ENCODE measurements at regions not wholly inside any gene's neighbourhood (a gene's known extent, or its start where the extent isn't known, plus 50 kb on each side); places are given as distances from the start of the nearest gene placed in this dataset.
A peak's percentile ranks its signal among the peaks of the same experiment; 100 is the strongest.

DNA sequence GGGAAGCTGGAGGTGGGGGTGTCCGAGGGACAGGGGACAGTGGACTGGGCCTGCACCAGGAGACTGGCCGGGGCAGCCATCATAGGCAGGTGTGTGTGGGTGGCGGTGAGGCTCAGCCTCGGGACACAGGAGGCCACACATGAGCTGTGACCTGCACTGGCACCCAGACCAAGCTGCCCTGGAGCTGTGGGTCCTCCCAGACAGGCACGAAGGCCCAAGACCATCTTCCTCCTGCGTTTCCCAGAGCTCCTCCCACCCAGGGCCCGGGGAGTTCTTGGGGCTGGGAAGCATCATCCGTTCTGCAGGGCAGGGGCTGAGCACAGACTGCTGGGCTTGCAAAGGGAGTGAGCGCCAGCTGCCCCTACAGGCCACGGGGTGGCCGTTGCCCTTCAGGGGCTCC is 87.4 kb downstream of the PDGFA start:
- ATAC-seq (no peak), DNase-seq (no peak)
- H3K9me3 ChIP-seq = no peaks in the 10 kb centered on the region
- H3K36me3 ChIP-seq = no peaks in the 10 kb centered on the region
- TF ChIP-seq, protein P1, sequence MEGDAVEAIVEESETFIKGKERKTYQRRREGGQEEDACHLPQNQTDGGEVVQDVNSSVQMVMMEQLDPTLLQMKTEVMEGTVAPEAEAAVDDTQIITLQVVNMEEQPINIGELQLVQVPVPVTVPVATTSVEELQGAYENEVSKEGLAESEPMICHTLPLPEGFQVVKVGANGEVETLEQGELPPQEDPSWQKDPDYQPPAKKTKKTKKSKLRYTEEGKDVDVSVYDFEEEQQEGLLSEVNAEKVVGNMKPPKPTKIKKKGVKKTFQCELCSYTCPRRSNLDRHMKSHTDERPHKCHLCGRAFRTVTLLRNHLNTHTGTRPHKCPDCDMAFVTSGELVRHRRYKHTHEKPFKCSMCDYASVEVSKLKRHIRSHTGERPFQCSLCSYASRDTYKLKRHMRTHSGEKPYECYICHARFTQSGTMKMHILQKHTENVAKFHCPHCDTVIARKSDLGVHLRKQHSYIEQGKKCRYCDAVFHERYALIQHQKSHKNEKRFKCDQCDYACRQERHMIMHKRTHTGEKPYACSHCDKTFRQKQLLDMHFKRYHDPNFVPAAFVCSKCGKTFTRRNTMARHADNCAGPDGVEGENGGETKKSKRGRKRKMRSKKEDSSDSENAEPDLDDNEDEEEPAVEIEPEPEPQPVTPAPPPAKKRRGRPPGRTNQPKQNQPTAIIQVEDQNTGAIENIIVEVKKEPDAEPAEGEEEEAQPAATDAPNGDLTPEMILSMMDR (IDR thresholded peaks at IDR 0.05) = no peak
- no peak for TF ChIP-seq POLR2A (IDR thresholded peaks at IDR 0.05)
- intact Hi-C loops (cut with DNase I) = no loop called here
- no peak overlapping the region for H3K4me3 ChIP-seq
- H3K27me3 ChIP-seq = peaks cover 0 to 15% (median 0%) of the 10 kb centered on the region in 9 donors
- peak overlapping the region in 1 of 12 donors; percentile 0 for H3K27ac ChIP-seq
- WGBS, 4 donors = 84 to 95% (median 86%) methylated on average over 5 to 11 of the region's 11 CpGs
- no peaks in the 10 kb centered on the region for H3K4me1 ChIP-seq

DNA sequence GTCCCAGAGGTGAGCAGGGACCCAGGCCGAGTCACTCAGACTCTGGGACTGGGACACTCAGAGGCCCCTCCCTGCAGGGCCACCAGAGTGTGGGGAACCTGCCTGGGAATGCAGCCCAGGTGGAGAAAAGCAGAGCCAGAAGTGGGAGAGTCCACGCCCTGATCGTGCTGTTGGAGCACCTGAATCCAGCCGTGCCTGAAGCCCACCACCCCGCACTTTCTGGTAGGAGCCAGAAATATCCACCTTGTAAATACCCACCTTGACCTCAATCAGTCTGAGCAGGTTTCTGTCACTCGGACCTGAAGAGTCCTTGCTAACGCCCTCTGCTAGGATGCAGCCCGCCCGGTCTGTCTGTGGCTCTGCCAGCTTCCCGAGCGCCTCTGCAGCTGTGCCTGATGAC is 86.7 kb downstream of the PDGFA start:
- intact Hi-C loops (cut with DNase I) = no loop called here
- 81 to 91% (median 88%) methylated on average over 10 to 11 of the region's 11 CpGs for WGBS, 4 donors
- TF ChIP-seq, protein P1 (IDR thresholded peaks at IDR 0.05) = no peak
- no peak for TF ChIP-seq POLR2A (IDR thresholded peaks at IDR 0.05)

DNA sequence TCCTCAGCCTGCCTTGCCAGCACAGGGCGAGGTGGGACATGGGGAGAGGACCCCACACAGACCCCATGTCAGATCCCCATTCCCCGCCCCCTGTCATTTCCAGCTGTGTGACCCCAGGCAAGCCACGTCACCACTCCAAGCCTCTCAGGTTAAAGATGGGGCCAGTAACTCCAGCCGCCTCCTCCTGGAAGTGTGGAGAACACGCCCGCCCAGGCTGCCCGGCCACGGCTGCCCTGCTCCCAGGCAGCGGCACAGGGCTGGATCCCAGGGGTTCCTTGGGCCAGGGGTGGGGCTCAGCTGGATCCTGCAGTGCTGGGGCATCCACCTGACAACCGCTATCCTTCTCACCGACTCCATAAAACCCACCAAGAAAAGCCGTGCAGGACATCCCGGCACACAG is 86.1 kb downstream of the PDGFA start:
- no peak overlapping the region for H3K4me3 ChIP-seq
- no peak for DNase-seq
- H3K36me3 ChIP-seq = no peaks in the 10 kb centered on the region
- TF ChIP-seq, protein P1 (IDR thresholded peaks at IDR 0.05) = no peak
- no peak for TF ChIP-seq POLR2A (IDR thresholded peaks at IDR 0.05)
- H3K27me3 ChIP-seq = peaks cover 0 to 15% (median 0%) of the 10 kb centered on the region in 9 donors
- intact Hi-C loops (cut with DNase I) = no loop called here
- no peak overlapping the region for H3K27ac ChIP-seq
- 83 to 91% (median 87%) methylated on average over 10 to 13 of the region's 13 CpGs for WGBS, 4 donors
- no peaks in the 10 kb centered on the region for H3K4me1 ChIP-seq
- no peak for ATAC-seq
- H3K9me3 ChIP-seq = no peaks in the 10 kb centered on the region

More for the DNA sequence above, 86.7 kb downstream of the PDGFA start:
- H3K36me3 ChIP-seq = no peaks in the 10 kb centered on the region
- H3K4me3 ChIP-seq = no peak overlapping the region
- ATAC-seq (no peak), DNase-seq (no peak)
- H3K27ac ChIP-seq = no peak overlapping the region
- no peaks in the 10 kb centered on the region for H3K4me1 ChIP-seq
- peaks cover 0 to 15% (median 0%) of the 10 kb centered on the region in 9 donors for H3K27me3 ChIP-seq
- no peaks in the 10 kb centered on the region for H3K9me3 ChIP-seq

DNA sequence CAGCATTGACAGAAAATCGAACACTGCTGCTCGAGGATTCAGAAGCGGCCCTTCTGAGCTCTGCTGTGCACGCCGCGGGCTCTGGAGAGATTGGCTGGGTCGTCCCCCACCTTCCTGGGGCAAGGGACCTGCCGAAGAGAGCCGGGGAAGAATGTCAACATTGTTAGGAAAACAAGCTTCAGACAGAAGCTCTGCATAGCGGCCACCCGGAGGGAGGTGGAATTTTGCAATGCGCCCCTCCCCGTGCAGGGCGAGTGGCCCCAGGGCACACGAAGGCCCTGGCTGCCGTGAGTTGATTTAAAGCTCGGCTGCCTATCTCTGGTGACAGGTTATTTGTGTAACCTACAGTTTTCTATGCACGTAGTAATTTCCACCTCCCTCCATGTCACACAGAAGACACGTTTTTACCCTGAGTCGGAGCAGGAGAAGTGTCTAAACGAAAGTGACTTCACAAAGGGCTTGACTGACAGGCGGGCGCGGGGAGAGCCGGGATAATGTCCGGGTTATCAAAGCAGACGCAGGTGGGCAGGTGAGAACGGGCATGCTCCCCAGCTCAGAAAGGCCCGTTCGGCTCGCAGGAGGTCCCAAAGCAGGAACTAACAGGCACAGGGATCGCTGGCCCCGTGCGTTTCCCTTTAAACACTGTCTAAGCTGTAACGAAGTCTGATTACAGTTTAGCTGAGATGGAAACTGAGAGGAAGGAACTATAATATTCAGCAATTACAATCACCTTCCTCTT is 84.6 kb downstream of the PDGFA start:
- H3K27ac ChIP-seq = no peak overlapping the region
- no peaks in the 10 kb centered on the region for H3K9me3 ChIP-seq
- ATAC-seq (no peak), DNase-seq (no peak)
- H3K4me3 ChIP-seq = peak overlapping the region in 8 of 12 donors; percentile 8 to 37 (median 30)
- 42 to 55% (median 49%) methylated on average over 34 to 35 of the region's 35 CpGs for WGBS, 4 donors
- H3K4me1 ChIP-seq = no peaks in the 10 kb centered on the region
- TF ChIP-seq, protein P1 (IDR thresholded peaks at IDR 0.05) = no peak
- TF ChIP-seq POLR2A (IDR thresholded peaks at IDR 0.05) = no peak
- H3K36me3 ChIP-seq = no peaks in the 10 kb centered on the region
- H3K27me3 ChIP-seq = peaks cover 0 to 15% (median 0%) of the 10 kb centered on the region in 9 donors
- intact Hi-C loops (cut with DNase I) = no loop called here

All from heart left ventricle (tissue), 16 donors.